ENCODE measurements at regions not wholly inside any gene's neighbourhood (a gene's known extent, or its start where the extent isn't known, plus 50 kb on each side); places are given as distances from the start of the nearest gene placed in this dataset.

DNA sequence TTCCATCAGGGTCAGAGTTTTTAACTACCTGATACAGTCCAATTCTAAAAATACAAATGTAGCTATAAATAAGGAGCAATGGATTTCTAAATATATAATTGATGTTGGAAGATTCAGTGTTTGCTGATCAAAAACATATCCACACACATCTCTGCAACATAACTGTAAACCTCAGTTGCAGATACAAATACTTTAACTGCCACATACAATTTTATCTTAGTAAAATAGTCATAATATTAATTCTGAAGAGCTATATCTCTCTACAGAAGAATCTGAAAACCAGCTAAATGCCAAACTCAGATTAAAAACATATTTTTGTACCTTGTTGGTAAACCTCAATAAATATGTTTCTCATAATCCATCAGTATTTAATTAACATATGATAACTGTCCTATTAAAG is 674.3 kb upstream of the INTU start:
- TF ChIP-seq, protein P1, sequence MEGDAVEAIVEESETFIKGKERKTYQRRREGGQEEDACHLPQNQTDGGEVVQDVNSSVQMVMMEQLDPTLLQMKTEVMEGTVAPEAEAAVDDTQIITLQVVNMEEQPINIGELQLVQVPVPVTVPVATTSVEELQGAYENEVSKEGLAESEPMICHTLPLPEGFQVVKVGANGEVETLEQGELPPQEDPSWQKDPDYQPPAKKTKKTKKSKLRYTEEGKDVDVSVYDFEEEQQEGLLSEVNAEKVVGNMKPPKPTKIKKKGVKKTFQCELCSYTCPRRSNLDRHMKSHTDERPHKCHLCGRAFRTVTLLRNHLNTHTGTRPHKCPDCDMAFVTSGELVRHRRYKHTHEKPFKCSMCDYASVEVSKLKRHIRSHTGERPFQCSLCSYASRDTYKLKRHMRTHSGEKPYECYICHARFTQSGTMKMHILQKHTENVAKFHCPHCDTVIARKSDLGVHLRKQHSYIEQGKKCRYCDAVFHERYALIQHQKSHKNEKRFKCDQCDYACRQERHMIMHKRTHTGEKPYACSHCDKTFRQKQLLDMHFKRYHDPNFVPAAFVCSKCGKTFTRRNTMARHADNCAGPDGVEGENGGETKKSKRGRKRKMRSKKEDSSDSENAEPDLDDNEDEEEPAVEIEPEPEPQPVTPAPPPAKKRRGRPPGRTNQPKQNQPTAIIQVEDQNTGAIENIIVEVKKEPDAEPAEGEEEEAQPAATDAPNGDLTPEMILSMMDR (conservative IDR thresholded peaks at IDR 0.05; ENCODE audit: control insufficient read depth, insufficient read depth, low read depth, low read length), result no peak
- H3K4me3 ChIP-seq (ENCODE audit: control insufficient read depth, low read depth, low read length), result no peak overlapping the region
- no peak for DNase-seq (ENCODE audit: low read depth)

DNA sequence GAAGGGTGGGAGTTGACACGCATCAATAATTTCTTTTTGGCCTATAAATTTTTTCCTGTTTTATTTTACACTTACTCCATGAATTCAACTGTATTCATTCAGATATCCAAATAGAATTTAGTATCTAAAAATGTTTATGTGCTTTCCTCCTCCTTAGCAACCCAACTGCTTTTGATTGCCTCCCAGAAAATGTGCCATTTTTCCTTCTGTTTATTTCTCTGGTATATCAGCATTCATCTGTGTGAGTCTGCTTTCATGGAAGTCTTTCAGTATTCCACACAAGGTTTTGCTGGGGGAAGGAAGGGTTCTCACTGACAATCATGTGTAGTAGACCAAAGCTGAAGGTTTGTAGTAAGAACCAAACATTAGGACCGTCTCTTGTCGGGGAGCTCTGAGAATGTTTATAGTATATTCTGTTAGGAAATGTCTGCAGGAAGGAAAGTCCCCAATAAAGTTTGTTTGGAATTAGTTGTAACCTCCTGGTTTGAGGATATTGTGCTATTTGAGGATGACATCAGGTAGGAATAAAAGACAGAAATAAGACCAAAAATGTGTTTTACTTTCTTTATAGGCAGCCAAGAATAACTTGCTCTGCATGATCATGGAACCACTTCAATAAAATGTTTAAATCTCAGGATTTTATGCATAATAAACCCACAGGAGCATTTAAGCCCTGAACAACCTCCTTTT is 673.6 kb upstream of the INTU start:
- TF ChIP-seq, protein P1 (conservative IDR thresholded peaks at IDR 0.05; ENCODE audit: control insufficient read depth, insufficient read depth, low read depth, low read length), result no peak
- DNase-seq (ENCODE audit: low read depth), result no peak
- H3K4me3 ChIP-seq (ENCODE audit: control insufficient read depth, low read depth, low read length), result no peak overlapping the region

DNA sequence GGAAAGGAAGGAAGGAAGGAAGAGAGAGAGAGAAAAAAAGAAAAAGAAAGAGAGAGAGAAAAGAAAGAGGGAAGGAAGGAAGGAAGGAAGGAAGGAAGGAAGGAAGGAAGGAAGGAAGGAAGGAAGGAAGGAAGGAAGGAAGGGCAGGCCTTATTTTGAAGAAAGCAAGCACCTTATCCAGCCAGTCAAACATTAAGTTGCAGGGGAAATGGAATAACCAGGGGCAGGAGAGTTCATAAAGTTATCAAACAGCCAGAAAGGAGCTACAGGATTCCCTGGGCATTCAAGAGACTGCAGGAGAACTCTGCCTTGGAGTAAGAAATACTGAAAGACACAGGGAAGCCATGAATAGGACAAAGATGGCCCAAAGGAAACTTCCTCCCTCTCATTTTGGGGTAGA is 672.0 kb upstream of the INTU start:
- H3K4me3 ChIP-seq (ENCODE audit: control insufficient read depth, low read depth, low read length), result no peak overlapping the region
- TF ChIP-seq, protein P1 (conservative IDR thresholded peaks at IDR 0.05; ENCODE audit: control insufficient read depth, insufficient read depth, low read depth, low read length), result no peak
- no peak for DNase-seq (ENCODE audit: low read depth)

DNA sequence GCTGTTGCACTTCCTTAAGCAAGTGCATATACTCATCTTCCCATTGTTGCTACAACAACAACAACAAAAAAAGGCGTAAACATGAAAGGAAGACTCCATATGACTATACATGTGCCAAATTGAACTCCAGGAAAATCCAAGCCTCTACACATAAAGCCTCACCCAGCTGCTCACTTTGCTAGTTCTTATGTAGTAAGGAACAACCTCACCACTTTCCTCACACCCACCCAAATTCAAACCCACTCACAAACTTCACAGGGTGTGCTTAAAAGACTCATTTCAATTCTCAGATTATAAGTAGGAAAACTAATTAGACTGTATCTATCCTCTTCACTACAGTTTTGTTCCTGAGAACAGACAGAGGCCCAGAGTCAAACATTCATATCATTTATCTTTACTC is 671.1 kb upstream of the INTU start:
- DNase-seq (ENCODE audit: low read depth), result no peak
- no peak overlapping the region for H3K4me3 ChIP-seq (ENCODE audit: control insufficient read depth, low read depth, low read length)
- TF ChIP-seq, protein P1 (conservative IDR thresholded peaks at IDR 0.05; ENCODE audit: control insufficient read depth, insufficient read depth, low read depth, low read length), result no peak

DNA sequence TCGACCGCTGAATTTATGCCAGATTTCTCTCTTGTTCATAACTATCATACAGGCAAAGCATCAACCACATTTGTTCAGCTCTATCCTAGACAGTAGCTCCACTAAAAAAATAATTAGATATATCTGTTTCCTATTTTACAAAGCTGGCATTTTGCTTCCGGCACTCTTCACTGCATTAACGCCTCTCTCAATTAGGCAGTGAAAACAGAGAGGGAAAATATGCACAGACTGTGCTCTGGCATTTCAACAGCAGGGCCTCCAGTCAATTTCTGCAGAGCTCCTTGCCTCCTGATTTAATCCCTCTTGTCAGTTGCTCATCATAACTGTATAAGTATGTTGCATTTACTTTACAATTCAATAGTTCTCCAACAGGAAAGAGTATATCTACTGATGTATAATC is 666.9 kb upstream of the INTU start:
- H3K4me3 ChIP-seq (ENCODE audit: control insufficient read depth, low read depth, low read length), result no peak overlapping the region
- no peak for DNase-seq (ENCODE audit: low read depth)
- TF ChIP-seq, protein P1 (conservative IDR thresholded peaks at IDR 0.05; ENCODE audit: control insufficient read depth, insufficient read depth, low read depth, low read length), result no peak

DNA sequence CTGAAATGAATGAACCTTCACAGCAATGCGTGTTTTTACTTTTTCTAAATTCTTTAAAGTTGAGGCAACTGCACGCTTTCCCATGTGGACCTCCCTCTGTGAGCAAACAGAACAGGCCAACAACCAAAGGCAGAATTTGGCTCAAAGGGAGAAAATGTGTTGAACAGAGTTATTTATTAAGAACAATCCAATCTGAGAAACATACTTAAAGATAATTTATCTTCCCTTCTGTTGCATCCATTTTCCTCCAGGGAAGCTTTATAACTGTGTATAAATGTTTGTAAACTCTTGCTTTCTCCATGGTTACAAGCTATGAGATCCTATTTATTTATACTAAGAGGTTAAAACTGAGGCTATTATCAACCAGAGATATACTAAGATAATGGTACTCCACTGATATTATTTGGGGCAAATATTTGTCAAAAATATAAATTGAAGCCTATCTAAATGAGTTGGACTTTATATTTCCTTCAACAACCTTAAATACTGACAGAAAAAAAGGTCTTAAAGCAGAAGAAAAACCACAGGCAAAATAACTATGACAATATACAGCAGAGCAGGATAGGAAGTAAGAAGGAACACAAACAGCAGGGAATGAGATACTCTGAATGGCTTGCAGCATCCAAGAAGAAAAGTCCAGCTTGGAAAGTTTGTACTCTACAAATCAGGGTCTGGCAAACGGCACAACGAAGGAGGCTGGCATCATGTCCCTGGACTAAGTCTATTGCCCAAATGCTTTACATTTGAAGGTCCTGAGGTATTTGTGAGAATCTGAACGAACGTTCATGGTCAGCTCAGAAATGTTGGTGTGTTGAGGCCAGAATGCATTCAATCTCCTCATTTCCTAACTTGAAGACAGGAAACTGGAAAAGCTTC is 663.2 kb upstream of the INTU start:
- TF ChIP-seq, protein P1 (conservative IDR thresholded peaks at IDR 0.05; ENCODE audit: control insufficient read depth, insufficient read depth, low read depth, low read length), result no peak
- H3K4me3 ChIP-seq (ENCODE audit: control insufficient read depth, low read depth, low read length), result no peak overlapping the region
- DNase-seq (ENCODE audit: low read depth), result no peak
